ENCODE measurements at regions not wholly inside any gene's neighbourhood (a gene's known extent, or its start where the extent isn't known, plus 50 kb on each side); places are given as distances from the start of the nearest gene placed in this dataset.

GRCh38 chr20:6362245-6362644 is 239.4 kb upstream of the FERMT1 start:
- TF ChIP-seq ZNF274 (IDR thresholded peaks at IDR 0.05; ENCODE audit: low read depth, low read length) = no peak
- no peak for TF ChIP-seq YY1 (IDR thresholded peaks at IDR 0.05; ENCODE audit: insufficient read depth, insufficient read length)

Data from NT2/D1 (cell line).